GM18505 (cell line): ENCODE measurements at regions not wholly inside any gene's neighbourhood (a gene's known extent, or its start where the extent isn't known, plus 50 kb on each side); places are given as distances from the start of the nearest gene placed in this dataset.
"Not testable (repeated sequence)": the region's sequence is repeated elsewhere in the genome, so short reads cannot be mapped to it uniquely, and the experiment has no call there.

Source experiments
- ATAC-seq: cut with Tn5 transposase; IDR thresholded peaks from one replicate; pipeline ENCODE4 v1.9.1; 2021; ENCODE audit not compliant: unreplicated experiment
- POLR2A ChIP-seq: IDR thresholded peaks from 4 replicates; pipeline ENCODE4 v1.6.1; 2011; ENCODE audit warnings: borderline replicate concordance; ENCODE audit not compliant: insufficient read depth, insufficient read length; ENCODE audit errors: extremely low read depth

- no peak for TF ChIP-seq POLR2A
- no peak for ATAC-seq
These were observed 468.1 kb upstream of the ACTBL2 start for GRCh38 chr5:57950616-57951228.

GRCh38 chr5:57948091-57948490, 465.5 kb upstream of the ACTBL2 start:
- no peak for ATAC-seq
- TF ChIP-seq POLR2A: no peak

- TF ChIP-seq POLR2A: no peak
These were observed 464.6 kb upstream of the ACTBL2 start for GRCh38 chr5:57947181-57947580.

GRCh38 chr5:57940879-57941278, 458.3 kb upstream of the ACTBL2 start:
- TF ChIP-seq POLR2A: no peak
- ATAC-seq: no peak

More at GRCh38 chr5:57947181-57947580, 464.6 kb upstream of the ACTBL2 start:
- no peak for ATAC-seq

GRCh38 chr5:57940236-57940635, 457.6 kb upstream of the ACTBL2 start:
- no peak for ATAC-seq
- TF ChIP-seq POLR2A: no peak

GRCh38 chr5:57939771-57940170, 457.2 kb upstream of the ACTBL2 start:
- TF ChIP-seq POLR2A: no peak

GRCh38 chr5:57939335-57939734, 456.7 kb upstream of the ACTBL2 start:
- no peak for ATAC-seq
- no peak for TF ChIP-seq POLR2A

More at GRCh38 chr5:57939771-57940170, 457.2 kb upstream of the ACTBL2 start:
- ATAC-seq: no peak

GRCh38 chr5:57938174-57938557, 455.6 kb upstream of the ACTBL2 start:
- no peak for TF ChIP-seq POLR2A
- no peak for ATAC-seq

GRCh38 chr5:57937501-57938173, 455.0 kb upstream of the ACTBL2 start:
- TF ChIP-seq POLR2A: no peak
- no peak for ATAC-seq

- no peak for ATAC-seq
- no peak for TF ChIP-seq POLR2A
These were observed 454.4 kb upstream of the ACTBL2 start for GRCh38 chr5:57937025-57937424.

GRCh38 chr5:57932761-57933160, 450.1 kb upstream of the ACTBL2 start:
- ATAC-seq: no peak
- no peak for TF ChIP-seq POLR2A

- no peak for ATAC-seq
- TF ChIP-seq POLR2A: no peak
These were observed 449.2 kb upstream of the ACTBL2 start for GRCh38 chr5:57931807-57932206.

- no peak for ATAC-seq
- no peak for TF ChIP-seq POLR2A
These were observed 448.7 kb upstream of the ACTBL2 start for GRCh38 chr5:57931352-57931751.

GRCh38 chr5:57929271-57929670, 446.7 kb upstream of the ACTBL2 start:
- no peak for ATAC-seq
- no peak for TF ChIP-seq POLR2A

- not testable (repeated sequence) for ATAC-seq
These were observed 440.5 kb upstream of the ACTBL2 start for GRCh38 chr5:57923094-57923493.

- ATAC-seq: no peak
These were observed 434.4 kb upstream of the ACTBL2 start for GRCh38 chr5:57917004-57917403.

More at GRCh38 chr5:57917004-57917403, 434.4 kb upstream of the ACTBL2 start:
- no peak for TF ChIP-seq POLR2A
